Thyroid gland (tissue), 4 donors: ENCODE measurements at regions not wholly inside any gene's neighbourhood (a gene's known extent, or its start where the extent isn't known, plus 50 kb on each side); places are given as distances from the start of the nearest gene placed in this dataset.

Source experiments
- POLR2A ChIP-seq, 2 donors: fragments of 450-650 bp; IDR thresholded peaks; one replicate each; pipeline ENCODE4 v1.6.1; 2017; ENCODE audit warnings: antibody characterized with exemption in 2 of 2, mild to moderate bottlenecking in 2 of 2, moderate library complexity in 1 of 2
- TF ChIP-seq, protein P1 (sequence below), 6 experiments: fragments of 200-600 bp in 3 of 6; fragments of 450-650 bp in 3 of 6; sonication (generic) in 3 of 6; IDR thresholded peaks; one replicate each; pipeline ENCODE4 v1.5.1; 2016 to 2019; ENCODE audit warnings: antibody characterized with exemption in 6 of 6, mild to moderate bottlenecking in 2 of 6, inconsistent platforms in 1 of 6, moderate library complexity in 1 of 6

GRCh38 chr5:9713356-9713755, 83.2 kb upstream of the TAS2R1 start:
- no peak for TF ChIP-seq POLR2A (IDR thresholded peaks at IDR 0.05)
- TF ChIP-seq, protein P1, sequence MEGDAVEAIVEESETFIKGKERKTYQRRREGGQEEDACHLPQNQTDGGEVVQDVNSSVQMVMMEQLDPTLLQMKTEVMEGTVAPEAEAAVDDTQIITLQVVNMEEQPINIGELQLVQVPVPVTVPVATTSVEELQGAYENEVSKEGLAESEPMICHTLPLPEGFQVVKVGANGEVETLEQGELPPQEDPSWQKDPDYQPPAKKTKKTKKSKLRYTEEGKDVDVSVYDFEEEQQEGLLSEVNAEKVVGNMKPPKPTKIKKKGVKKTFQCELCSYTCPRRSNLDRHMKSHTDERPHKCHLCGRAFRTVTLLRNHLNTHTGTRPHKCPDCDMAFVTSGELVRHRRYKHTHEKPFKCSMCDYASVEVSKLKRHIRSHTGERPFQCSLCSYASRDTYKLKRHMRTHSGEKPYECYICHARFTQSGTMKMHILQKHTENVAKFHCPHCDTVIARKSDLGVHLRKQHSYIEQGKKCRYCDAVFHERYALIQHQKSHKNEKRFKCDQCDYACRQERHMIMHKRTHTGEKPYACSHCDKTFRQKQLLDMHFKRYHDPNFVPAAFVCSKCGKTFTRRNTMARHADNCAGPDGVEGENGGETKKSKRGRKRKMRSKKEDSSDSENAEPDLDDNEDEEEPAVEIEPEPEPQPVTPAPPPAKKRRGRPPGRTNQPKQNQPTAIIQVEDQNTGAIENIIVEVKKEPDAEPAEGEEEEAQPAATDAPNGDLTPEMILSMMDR (IDR thresholded peaks at IDR 0.05): no peak
